Chondrocyte (in vitro differentiated cells): ENCODE measurements at regions not wholly inside any gene's neighbourhood (a gene's known extent, or its start where the extent isn't known, plus 50 kb on each side); places are given as distances from the start of the nearest gene placed in this dataset.

Source experiments
- DNase-seq: peaks from one replicate; pipeline ENCODE4 v3.0.0; 2021; ENCODE audit warnings: mixed read lengths, low spot score
- H3K27ac Mint-ChIP-seq: one replicate; pipeline ENCODE4 v1.8.0; 2021; ENCODE audit warnings: mild to moderate bottlenecking, moderate library complexity, mixed read lengths; ENCODE audit not compliant: unreplicated experiment
- H3K27me3 Mint-ChIP-seq: 2 replicates; pipeline ENCODE4 v1.8.0; 2021; ENCODE audit warnings: low read depth, mixed read lengths
- H3K36me3 Mint-ChIP-seq: 2 replicates; pipeline ENCODE4 v1.8.0; 2021; ENCODE audit warnings: low read depth, mixed read lengths
- H3K4me1 Mint-ChIP-seq: 2 replicates; pipeline ENCODE4 v1.8.0; 2021; ENCODE audit warnings: low read depth, mild to moderate bottlenecking, mixed read lengths
- H3K4me3 Mint-ChIP-seq: one replicate; pipeline ENCODE4 v1.8.0; 2021; ENCODE audit warnings: mild to moderate bottlenecking, moderate library complexity, mixed read lengths; ENCODE audit not compliant: unreplicated experiment
- H3K9me3 Mint-ChIP-seq: 2 replicates; pipeline ENCODE4 v1.8.0; 2021; ENCODE audit warnings: low read depth, mixed read lengths
- TF ChIP-seq, protein P1 (sequence below): fragments of 200-600 bp; sonication (generic); IDR thresholded peaks from 2 replicates; pipeline ENCODE4 v1.5.0; 2021; ENCODE audit warnings: antibody characterized with exemption, mild to moderate bottlenecking, moderate library complexity

DNA sequence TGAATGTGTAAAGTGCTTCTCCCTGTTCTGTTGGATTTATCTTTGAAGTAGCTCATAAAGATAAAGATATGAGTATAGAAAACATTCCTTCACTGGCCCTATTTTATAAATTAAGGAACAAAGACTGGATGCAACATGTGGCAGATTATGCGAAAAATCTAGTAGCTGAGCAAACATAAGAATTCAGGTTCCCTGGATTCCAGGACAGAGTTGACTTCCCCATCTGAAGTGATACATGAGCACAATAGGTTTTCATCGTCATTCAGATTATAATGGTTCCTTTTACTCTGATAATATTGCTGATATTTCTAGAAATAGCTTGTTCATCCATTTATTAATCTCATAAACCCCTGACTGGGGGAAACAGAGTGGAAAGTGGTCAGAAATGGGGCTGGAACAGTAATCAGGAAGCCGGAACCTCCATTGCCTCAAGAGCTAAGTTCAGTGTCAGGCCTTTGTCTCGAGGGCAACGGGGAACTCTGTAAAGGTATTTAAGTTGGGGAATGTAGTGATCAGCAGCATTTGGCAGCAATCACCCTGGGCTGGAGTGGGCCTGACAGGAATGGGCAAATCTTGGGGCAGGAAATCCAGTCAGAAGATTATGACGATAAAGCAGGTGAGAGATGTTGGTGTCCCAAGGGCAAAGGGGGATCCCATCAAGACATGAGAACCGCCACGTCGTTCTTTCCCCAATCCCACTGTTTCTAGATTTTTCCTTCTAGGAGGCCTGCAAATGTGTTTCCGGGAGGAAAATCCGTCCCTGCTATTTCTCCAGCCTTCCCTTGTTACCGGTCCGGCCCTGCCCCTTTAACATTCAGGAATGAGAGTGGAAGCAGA, 232.5 kb upstream of the SERP2 start:
- TF ChIP-seq, protein P1, sequence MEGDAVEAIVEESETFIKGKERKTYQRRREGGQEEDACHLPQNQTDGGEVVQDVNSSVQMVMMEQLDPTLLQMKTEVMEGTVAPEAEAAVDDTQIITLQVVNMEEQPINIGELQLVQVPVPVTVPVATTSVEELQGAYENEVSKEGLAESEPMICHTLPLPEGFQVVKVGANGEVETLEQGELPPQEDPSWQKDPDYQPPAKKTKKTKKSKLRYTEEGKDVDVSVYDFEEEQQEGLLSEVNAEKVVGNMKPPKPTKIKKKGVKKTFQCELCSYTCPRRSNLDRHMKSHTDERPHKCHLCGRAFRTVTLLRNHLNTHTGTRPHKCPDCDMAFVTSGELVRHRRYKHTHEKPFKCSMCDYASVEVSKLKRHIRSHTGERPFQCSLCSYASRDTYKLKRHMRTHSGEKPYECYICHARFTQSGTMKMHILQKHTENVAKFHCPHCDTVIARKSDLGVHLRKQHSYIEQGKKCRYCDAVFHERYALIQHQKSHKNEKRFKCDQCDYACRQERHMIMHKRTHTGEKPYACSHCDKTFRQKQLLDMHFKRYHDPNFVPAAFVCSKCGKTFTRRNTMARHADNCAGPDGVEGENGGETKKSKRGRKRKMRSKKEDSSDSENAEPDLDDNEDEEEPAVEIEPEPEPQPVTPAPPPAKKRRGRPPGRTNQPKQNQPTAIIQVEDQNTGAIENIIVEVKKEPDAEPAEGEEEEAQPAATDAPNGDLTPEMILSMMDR = no peak
- Mint-ChIP-seq H3K27me3 (no peaks in the 10 kb centered on the region), H3K4me1 (peaks cover 17% of the 10 kb centered on the region), H3K4me3 (peak overlapping the region; percentile 80), H3K27ac (peak overlapping the region; percentile 92), H3K36me3 (no peaks in the 10 kb centered on the region), H3K9me3 (no peaks in the 10 kb centered on the region)
- no peak for DNase-seq

DNA sequence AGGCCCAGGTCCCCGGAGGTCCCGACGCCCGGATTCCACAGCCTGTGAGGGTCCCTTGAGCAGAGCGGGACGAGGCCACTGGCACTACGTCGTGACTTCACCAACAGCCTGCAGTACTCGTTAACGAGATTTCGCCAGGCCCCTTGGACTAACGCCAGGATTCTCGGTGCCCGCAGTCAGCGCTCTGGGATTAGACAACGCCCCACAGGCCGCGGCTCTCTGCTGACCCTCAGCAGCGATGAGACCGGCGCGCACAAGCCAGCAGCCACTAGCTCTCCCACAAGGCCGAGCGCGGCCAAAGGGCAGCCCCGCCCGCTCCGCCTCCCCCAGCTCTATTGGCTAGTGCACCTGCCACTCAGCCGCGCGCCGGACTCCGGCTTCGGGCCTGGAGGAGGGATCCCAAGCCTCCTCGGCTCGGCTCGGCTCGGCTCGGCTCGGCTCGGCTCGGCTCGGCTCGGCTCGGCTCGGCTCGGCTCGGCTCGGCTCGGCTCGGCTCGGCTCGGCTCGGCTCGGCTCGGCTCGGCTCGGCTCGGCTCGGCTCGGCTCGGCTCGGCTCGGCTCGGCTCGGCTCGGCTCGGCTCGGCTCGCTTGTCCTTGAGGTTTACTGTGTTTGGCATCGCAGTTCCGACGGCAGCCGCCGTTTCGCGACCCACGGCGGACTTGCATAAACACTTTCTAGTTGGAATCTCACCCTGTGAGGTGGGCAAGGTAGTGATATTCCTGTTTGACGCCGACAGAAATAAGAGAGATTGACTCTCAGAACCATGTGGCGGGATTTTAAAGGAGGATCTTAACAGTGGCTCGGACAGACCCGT, 231.7 kb upstream of the SERP2 start:
- no peaks in the 10 kb centered on the region for H3K36me3 Mint-ChIP-seq
- peak overlapping the region; percentile 96 for H3K27ac Mint-ChIP-seq
- peak overlapping the region; percentile 88 for H3K4me3 Mint-ChIP-seq
- TF ChIP-seq, protein P1 = no peak
- H3K4me1 Mint-ChIP-seq = peaks cover 17% of the 10 kb centered on the region
- no peaks in the 10 kb centered on the region for H3K9me3 Mint-ChIP-seq
- H3K27me3 Mint-ChIP-seq = no peaks in the 10 kb centered on the region
- peak; percentile 99 for DNase-seq

DNA sequence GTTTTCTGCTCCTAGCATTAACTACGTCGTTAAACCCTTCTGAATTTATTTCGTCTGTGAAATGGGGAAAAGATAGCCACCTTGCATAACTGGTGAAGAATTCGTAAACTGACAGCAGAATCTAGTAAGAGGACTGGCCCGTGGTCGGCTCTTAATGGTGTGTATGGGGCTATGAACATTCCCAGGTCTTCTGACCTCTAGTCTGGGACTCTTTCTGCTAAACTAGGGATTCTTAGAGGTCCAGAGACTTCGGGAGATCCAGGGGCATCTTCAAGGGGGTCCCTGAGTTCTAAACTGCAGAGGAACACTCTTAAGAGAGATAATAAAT, 231.1 kb upstream of the SERP2 start:
- no peak for DNase-seq
- Mint-ChIP-seq H3K4me3 (peak overlapping the region; percentile 88), H3K27me3 (no peaks in the 10 kb centered on the region), H3K4me1 (peaks cover 17% of the 10 kb centered on the region), H3K27ac (peak overlapping the region; percentile 96), H3K36me3 (no peaks in the 10 kb centered on the region), H3K9me3 (no peaks in the 10 kb centered on the region)
- TF ChIP-seq, protein P1 = peak; percentile 4

DNA sequence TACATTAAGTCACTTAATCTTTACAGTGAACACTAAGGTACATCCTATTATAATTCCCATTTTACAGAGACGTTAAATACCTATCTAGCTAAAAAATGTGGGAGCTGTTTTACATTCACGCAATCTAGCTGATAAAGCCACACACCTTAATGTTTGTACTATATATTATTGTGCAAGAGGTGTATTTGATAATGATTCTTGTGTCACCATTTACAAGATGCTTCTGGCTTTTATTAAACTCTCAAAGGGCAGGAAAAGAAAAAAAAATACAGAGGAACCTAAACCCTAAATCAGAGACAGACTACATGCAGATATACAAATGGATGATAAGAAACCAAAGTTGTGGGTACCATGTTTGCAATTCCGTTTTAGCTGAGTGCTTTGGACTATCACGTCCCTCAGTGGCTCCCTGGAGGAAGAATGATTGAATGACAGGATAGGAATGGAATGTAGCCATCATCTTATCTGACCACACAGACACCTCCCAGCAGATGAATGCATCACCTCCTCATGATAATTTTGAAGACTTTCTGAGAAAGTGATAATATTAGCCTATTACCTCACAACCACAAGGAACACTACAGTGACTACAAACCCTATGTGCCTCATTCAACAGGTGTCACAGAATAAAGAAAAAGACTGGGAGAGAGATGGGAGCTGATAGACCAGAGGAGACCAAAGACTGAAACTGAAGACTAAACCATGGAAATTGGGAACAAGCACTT, 230.5 kb upstream of the SERP2 start:
- TF ChIP-seq, protein P1 = no peak
- Mint-ChIP-seq H3K27me3 (no peaks in the 10 kb centered on the region), H3K27ac (no peak overlapping the region), H3K9me3 (no peaks in the 10 kb centered on the region), H3K36me3 (no peaks in the 10 kb centered on the region), H3K4me1 (peaks cover 17% of the 10 kb centered on the region), H3K4me3 (no peak overlapping the region)
- DNase-seq = no peak

DNA sequence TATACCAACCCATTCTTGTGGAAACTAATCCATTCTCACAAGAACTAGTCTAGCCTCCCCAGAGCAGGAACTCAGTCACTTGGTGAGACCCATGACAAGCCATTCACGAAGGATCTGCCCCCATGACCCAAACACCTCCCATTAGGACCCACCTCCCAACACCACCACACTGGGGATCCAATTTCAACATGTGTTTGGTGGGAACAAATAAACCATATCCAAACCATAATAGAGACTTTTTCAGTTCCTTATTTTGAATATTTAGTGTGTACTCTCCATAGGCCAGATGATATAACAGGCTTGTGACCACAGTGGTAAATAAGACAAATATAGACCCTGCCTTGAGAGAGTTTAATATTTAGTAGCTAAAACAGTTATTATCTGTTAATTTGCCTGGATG, 227.5 kb upstream of the SERP2 start:
- TF ChIP-seq, protein P1 = no peak
- no peak overlapping the region for H3K27ac Mint-ChIP-seq
- no peaks in the 10 kb centered on the region for H3K36me3 Mint-ChIP-seq
- H3K4me1 Mint-ChIP-seq = peaks cover 16% of the 10 kb centered on the region
- no peak overlapping the region for H3K4me3 Mint-ChIP-seq
- no peaks in the 10 kb centered on the region for H3K9me3 Mint-ChIP-seq
- no peaks in the 10 kb centered on the region for H3K27me3 Mint-ChIP-seq
- DNase-seq = no peak
